ENCODE measurements at regions not wholly inside any gene's neighbourhood (a gene's known extent, or its start where the extent isn't known, plus 50 kb on each side); places are given as distances from the start of the nearest gene placed in this dataset.

DNA sequence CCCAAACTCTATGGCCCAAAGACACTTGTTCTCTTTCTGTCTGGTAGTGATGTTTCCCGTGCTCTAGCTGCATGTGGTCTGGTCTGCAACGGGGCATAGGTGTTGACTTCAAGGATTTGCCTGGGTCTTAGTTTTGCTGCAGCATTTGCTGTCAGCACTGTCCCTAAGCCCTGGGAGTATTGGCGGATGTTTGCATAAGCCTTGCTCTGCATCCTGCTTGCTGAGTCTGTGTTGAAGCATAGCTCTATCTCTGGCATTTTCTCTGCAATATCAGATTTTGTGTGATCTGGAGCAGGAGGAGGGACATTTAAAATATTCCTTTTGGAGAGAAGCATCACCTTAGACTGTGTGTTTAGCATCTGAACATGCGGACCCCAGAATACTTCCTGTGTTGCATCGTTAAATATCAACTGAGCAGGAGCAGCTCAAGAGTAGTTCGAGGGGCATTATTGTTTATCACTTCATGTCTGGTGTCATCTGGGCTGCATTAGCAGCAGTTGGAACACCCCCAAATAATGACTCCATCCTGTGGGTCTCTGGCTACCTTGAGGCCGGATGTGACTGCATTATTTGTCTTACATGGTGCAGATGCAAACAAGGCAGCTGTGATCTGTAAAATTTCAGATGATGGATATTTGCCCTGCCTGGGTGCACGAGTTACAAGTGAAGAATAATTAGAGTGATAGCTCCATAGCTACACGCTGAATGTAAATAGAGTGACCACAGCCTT, 231.7 kb downstream of the TRIB2 start:
- H3K4me1 ChIP-seq (ENCODE audit: insufficient read depth, low read length) = no peaks in the 10 kb centered on the region
- no peaks in the 10 kb centered on the region for H3K79me2 ChIP-seq (ENCODE audit: insufficient read depth, low read length)
- no peak for DNase-seq (ENCODE audit: insufficient read length, low spot score, missing footprints)
- no peak for TF ChIP-seq CTCF (IDR thresholded peaks at IDR 0.05; ENCODE audit: extremely low read depth, low read depth, low read length)
- no peak overlapping the region for H3K4me3 ChIP-seq (ENCODE audit: insufficient read depth, low read length)
- H2AFZ ChIP-seq (ENCODE audit: low read length) = no peak overlapping the region
- H3K4me2 ChIP-seq (ENCODE audit: insufficient read depth, low read length) = no peak overlapping the region
- no peak overlapping the region for H3K27ac ChIP-seq (ENCODE audit: low read depth, low read length)
- H3K36me3 ChIP-seq (ENCODE audit: insufficient read depth, low read length) = no peaks in the 10 kb centered on the region
- H4K20me1 ChIP-seq (ENCODE audit: insufficient read depth, low read length) = no peaks in the 10 kb centered on the region
- H3K27me3 ChIP-seq (ENCODE audit: insufficient read depth, low read length) = no peaks in the 10 kb centered on the region
- H3K9me3 ChIP-seq (ENCODE audit: low read depth, low read length) = no peaks in the 10 kb centered on the region

GRCh38 chr2:12948961-12949353, 232.2 kb downstream of the TRIB2 start:
- H3K4me3 ChIP-seq (ENCODE audit: insufficient read depth, low read length) = no peak overlapping the region
- no peak overlapping the region for H2AFZ ChIP-seq (ENCODE audit: low read length)
- no peaks in the 10 kb centered on the region for H4K20me1 ChIP-seq (ENCODE audit: insufficient read depth, low read length)
- TF ChIP-seq CTCF (IDR thresholded peaks at IDR 0.05; ENCODE audit: extremely low read depth, low read depth, low read length) = no peak
- no peak for DNase-seq (ENCODE audit: insufficient read length, low spot score, missing footprints)
- H3K27me3 ChIP-seq (ENCODE audit: insufficient read depth, low read length) = no peaks in the 10 kb centered on the region
- no peaks in the 10 kb centered on the region for H3K79me2 ChIP-seq (ENCODE audit: insufficient read depth, low read length)
- no peak overlapping the region for H3K4me2 ChIP-seq (ENCODE audit: insufficient read depth, low read length)
- H3K36me3 ChIP-seq (ENCODE audit: insufficient read depth, low read length) = no peaks in the 10 kb centered on the region
- H3K9me3 ChIP-seq (ENCODE audit: low read depth, low read length) = no peaks in the 10 kb centered on the region
- no peaks in the 10 kb centered on the region for H3K4me1 ChIP-seq (ENCODE audit: insufficient read depth, low read length)
- H3K27ac ChIP-seq (ENCODE audit: low read depth, low read length) = no peak overlapping the region

DNA sequence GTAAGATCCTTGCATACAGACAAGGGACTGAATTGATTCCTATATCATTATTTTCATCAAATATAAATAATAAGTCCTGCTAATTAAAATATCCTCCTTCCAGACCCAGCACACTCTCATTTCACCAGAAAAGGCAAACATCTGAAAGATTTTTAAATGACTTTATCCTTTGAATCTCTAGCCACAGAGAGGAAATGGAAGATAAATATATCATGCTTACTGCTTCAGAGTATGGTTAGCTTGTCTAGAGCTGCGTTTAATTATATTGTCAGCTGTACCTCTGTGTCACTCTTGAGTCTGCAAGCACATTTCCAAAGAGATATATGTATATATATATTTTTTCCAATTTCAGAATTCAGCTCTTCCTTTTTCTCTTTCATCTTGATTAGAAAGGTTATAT, 232.7 kb downstream of the TRIB2 start:
- Histone ChIP-seq H3K79me2 (ENCODE audit: insufficient read depth, low read length) (no peaks in the 10 kb centered on the region), H4K20me1 (ENCODE audit: insufficient read depth, low read length) (no peaks in the 10 kb centered on the region), H3K9me3 (ENCODE audit: low read depth, low read length) (no peaks in the 10 kb centered on the region), H3K4me3 (ENCODE audit: insufficient read depth, low read length) (no peak overlapping the region), H3K4me1 (ENCODE audit: insufficient read depth, low read length) (no peaks in the 10 kb centered on the region), H3K4me2 (ENCODE audit: insufficient read depth, low read length) (no peak overlapping the region), H3K36me3 (ENCODE audit: insufficient read depth, low read length) (no peaks in the 10 kb centered on the region), H3K27ac (ENCODE audit: low read depth, low read length) (no peak overlapping the region), H3K27me3 (ENCODE audit: insufficient read depth, low read length) (no peaks in the 10 kb centered on the region), H2AFZ (ENCODE audit: low read length) (no peak overlapping the region)
- DNase-seq (ENCODE audit: insufficient read length, low spot score, missing footprints) = no peak
- TF ChIP-seq CTCF (IDR thresholded peaks at IDR 0.05; ENCODE audit: extremely low read depth, low read depth, low read length) = no peak

GRCh38 chr2:12950174-12950573, 233.4 kb downstream of the TRIB2 start:
- H3K79me2 ChIP-seq (ENCODE audit: insufficient read depth, low read length) = no peaks in the 10 kb centered on the region
- TF ChIP-seq CTCF (IDR thresholded peaks at IDR 0.05; ENCODE audit: extremely low read depth, low read depth, low read length) = no peak
- no peak overlapping the region for H2AFZ ChIP-seq (ENCODE audit: low read length)
- H3K27ac ChIP-seq (ENCODE audit: low read depth, low read length) = no peak overlapping the region
- no peaks in the 10 kb centered on the region for H4K20me1 ChIP-seq (ENCODE audit: insufficient read depth, low read length)
- no peaks in the 10 kb centered on the region for H3K27me3 ChIP-seq (ENCODE audit: insufficient read depth, low read length)
- no peak overlapping the region for H3K4me3 ChIP-seq (ENCODE audit: insufficient read depth, low read length)
- H3K4me1 ChIP-seq (ENCODE audit: insufficient read depth, low read length) = no peaks in the 10 kb centered on the region
- no peak for DNase-seq (ENCODE audit: insufficient read length, low spot score, missing footprints)
- no peak overlapping the region for H3K4me2 ChIP-seq (ENCODE audit: insufficient read depth, low read length)
- H3K9me3 ChIP-seq (ENCODE audit: low read depth, low read length) = no peaks in the 10 kb centered on the region
- no peaks in the 10 kb centered on the region for H3K36me3 ChIP-seq (ENCODE audit: insufficient read depth, low read length)
